ENCODE measurements at regions not wholly inside any gene's neighbourhood (a gene's known extent, or its start where the extent isn't known, plus 50 kb on each side); places are given as distances from the start of the nearest gene placed in this dataset.

DNA sequence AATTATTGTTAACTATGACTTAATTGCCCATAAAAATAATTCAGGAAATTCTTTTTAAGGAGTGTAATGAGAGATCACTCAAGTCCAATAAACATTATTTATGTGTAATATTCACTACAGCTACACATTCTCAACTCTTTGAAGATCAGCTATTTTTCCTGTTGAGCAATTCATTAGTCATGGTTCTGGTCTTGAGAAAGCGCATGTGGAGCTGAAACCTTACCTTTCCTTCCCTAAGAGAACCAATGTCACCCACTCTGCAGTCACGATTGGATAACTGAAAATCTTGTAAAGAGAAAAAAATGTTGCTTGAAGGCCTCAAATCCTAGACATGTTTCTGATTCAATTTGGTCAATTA, 736.9 kb upstream of the MARCKS start:
- Histone ChIP-seq H3K4me3 (no peak overlapping the region), H3K36me3 (no peaks in the 10 kb centered on the region), H3K9me3 (peaks cover 0 to 9% of the 10 kb centered on the region in 2 donors), H3K4me1 (no peaks in the 10 kb centered on the region), H3K27ac (no peak overlapping the region), H3K27me3 (no peaks in the 10 kb centered on the region)
- intact Hi-C loops (cut with DNase I; ENCODE audit: low total_unique reads): loop anchor here (5.0 kb wide), 1 partner anchor 947 kb away; no protein-coding TSS in a partner anchor
- TF ChIP-seq CTCF (IDR thresholded peaks at IDR 0.05): no peak
- no peak for TF ChIP-seq POLR2AphosphoS5 (IDR thresholded peaks at IDR 0.05)
- no peak for TF ChIP-seq POLR2A (IDR thresholded peaks at IDR 0.05)
- DNase-seq (ENCODE audit: low spot score in 2 of 2): no peak

- Histone ChIP-seq H3K4me1 (no peaks in the 10 kb centered on the region), H3K36me3 (no peaks in the 10 kb centered on the region), H3K27ac (no peak overlapping the region), H3K9me3 (peaks cover 0 to 9% of the 10 kb centered on the region in 2 donors), H3K4me3 (no peak overlapping the region), H3K27me3 (no peaks in the 10 kb centered on the region)
- DNase-seq (ENCODE audit: low spot score in 2 of 2): no peak
- intact Hi-C loops (cut with DNase I; ENCODE audit: low total_unique reads): loop anchor here (5.0 kb wide), 1 partner anchor 947 kb away; no protein-coding TSS in a partner anchor
- no peak for TF ChIP-seq POLR2AphosphoS5 (IDR thresholded peaks at IDR 0.05)
- no peak for TF ChIP-seq CTCF (IDR thresholded peaks at IDR 0.05)
Observed at GRCh38 chr6:113120582-113121285, 736.4 kb upstream of the MARCKS start.

GRCh38 chr6:113121571-113121970, 735.6 kb upstream of the MARCKS start:
- H3K4me1 ChIP-seq: no peaks in the 10 kb centered on the region
- no peak for DNase-seq (ENCODE audit: low spot score in 2 of 2)
- H3K9me3 ChIP-seq: peaks cover 0 to 9% of the 10 kb centered on the region in 2 donors
- TF ChIP-seq CTCF (IDR thresholded peaks at IDR 0.05) (no peak), POLR2A (IDR thresholded peaks at IDR 0.05) (no peak), POLR2AphosphoS5 (IDR thresholded peaks at IDR 0.05) (no peak)
- no peak overlapping the region for H3K4me3 ChIP-seq
- H3K27me3 ChIP-seq: no peaks in the 10 kb centered on the region
- H3K36me3 ChIP-seq: no peaks in the 10 kb centered on the region
- no peak overlapping the region for H3K27ac ChIP-seq
- intact Hi-C loops (cut with DNase I; ENCODE audit: low total_unique reads): loop anchor here (5.0 kb wide), 1 partner anchor 946 kb away; no protein-coding TSS in a partner anchor

DNA sequence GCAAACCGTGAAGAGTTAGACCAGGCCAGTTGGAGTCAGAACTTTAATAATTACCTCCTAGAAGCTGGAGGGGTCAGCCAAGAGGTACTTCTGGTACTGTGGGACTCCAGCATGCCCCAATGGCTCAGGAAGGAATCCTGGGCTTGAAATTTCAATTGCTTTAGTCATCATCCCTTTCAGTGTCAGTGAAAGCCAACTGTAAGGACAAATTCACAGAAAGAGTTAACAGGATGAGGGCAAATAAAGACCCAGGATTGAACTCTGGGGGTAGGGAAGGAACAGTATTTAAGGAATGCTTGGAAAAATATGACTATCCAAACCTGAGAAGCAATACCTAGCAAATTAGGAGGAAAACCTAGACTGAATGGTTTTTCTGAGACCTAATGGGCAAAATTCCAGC, 735.1 kb upstream of the MARCKS start:
- Histone ChIP-seq H3K4me3 (no peak overlapping the region), H3K9me3 (peaks cover 0 to 6% of the 10 kb centered on the region in 2 donors), H3K27me3 (no peaks in the 10 kb centered on the region), H3K36me3 (no peaks in the 10 kb centered on the region), H3K4me1 (no peaks in the 10 kb centered on the region), H3K27ac (no peak overlapping the region)
- intact Hi-C loops (cut with DNase I; ENCODE audit: low total_unique reads): loop anchor here (5.0 kb wide), 1 partner anchor 945 kb away; no protein-coding TSS in a partner anchor
- DNase-seq (ENCODE audit: low spot score in 2 of 2): no peak
- TF ChIP-seq POLR2AphosphoS5 (IDR thresholded peaks at IDR 0.05): no peak
- TF ChIP-seq CTCF (IDR thresholded peaks at IDR 0.05): no peak
- TF ChIP-seq POLR2A (IDR thresholded peaks at IDR 0.05): no peak

- H3K4me3 ChIP-seq: no peak overlapping the region
- no peaks in the 10 kb centered on the region for H3K36me3 ChIP-seq
- no peaks in the 10 kb centered on the region for H3K9me3 ChIP-seq
- no peaks in the 10 kb centered on the region for H3K27me3 ChIP-seq
- no peak overlapping the region for H3K27ac ChIP-seq
- TF ChIP-seq POLR2A (IDR thresholded peaks at IDR 0.05) (no peak), CTCF (IDR thresholded peaks at IDR 0.05) (no peak), POLR2AphosphoS5 (IDR thresholded peaks at IDR 0.05) (no peak)
- no peaks in the 10 kb centered on the region for H3K4me1 ChIP-seq
- intact Hi-C loops (cut with DNase I; ENCODE audit: low total_unique reads): no loop called here
- no peak for DNase-seq (ENCODE audit: low spot score in 2 of 2)
Observed at GRCh38 chr6:113125626-113126025, 731.5 kb upstream of the MARCKS start.
